GM06990 (cell line): ENCODE measurements at regions not wholly inside any gene's neighbourhood (a gene's known extent, or its start where the extent isn't known, plus 50 kb on each side); places are given as distances from the start of the nearest gene placed in this dataset.
"Not testable (repeated sequence)": the region's sequence is repeated elsewhere in the genome, so short reads cannot be mapped to it uniquely, and the experiment has no call there.

ENCODE experiments used
- DNase-seq: peaks from one replicate; pipeline ENCODE4 v3.0.0-alpha.2; 2011; ENCODE audit not compliant: insufficient read length; ENCODE audit errors: extremely low read depth
- H3K27me3 ChIP-seq: replicated peaks from 2 replicates; pipeline ENCODE4 v1.6.0; 2011; ENCODE audit warnings: low read length; ENCODE audit not compliant: control insufficient read depth, insufficient read depth
- H3K36me3 ChIP-seq: 2 replicates; pipeline ENCODE4 v1.5.1; 2011; ENCODE audit warnings: low read length; ENCODE audit not compliant: control insufficient read depth, insufficient read depth
- H3K4me3 ChIP-seq: replicated peaks from 2 replicates; pipeline ENCODE4 v1.5.1; 2011; ENCODE audit warnings: low read depth, mild to moderate bottlenecking, control low read depth, low read length
- TF ChIP-seq, protein P1 (sequence below): IDR thresholded peaks from 2 replicates; pipeline ENCODE4 v1.5.1; 2011; ENCODE audit warnings: low read length, control low read depth, mild to moderate bottlenecking, inconsistent platforms; ENCODE audit not compliant: insufficient read depth, poor library complexity, severe bottlenecking

DNA sequence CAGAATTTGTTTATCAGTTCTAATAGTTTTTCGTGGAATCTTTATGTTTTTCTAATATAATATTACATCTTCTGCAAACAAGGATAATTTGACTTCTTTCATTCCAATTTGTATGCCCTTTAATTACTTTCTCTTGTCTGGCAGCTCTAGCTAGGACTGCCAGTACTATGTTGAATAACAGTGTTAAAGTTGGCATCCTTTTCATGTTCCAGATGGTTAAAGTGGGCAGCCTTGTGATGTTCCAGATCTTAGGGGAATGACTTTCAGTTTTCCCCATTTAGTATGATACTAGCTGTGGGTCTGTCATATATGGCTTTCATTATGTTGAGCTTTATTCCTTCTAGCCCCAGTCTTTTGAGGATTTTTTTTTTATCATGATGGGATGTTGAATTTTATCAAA lies 220.6 kb upstream of the WDFY3 start:
- no peaks in the 10 kb centered on the region for H3K27me3 ChIP-seq
- TF ChIP-seq, protein P1, sequence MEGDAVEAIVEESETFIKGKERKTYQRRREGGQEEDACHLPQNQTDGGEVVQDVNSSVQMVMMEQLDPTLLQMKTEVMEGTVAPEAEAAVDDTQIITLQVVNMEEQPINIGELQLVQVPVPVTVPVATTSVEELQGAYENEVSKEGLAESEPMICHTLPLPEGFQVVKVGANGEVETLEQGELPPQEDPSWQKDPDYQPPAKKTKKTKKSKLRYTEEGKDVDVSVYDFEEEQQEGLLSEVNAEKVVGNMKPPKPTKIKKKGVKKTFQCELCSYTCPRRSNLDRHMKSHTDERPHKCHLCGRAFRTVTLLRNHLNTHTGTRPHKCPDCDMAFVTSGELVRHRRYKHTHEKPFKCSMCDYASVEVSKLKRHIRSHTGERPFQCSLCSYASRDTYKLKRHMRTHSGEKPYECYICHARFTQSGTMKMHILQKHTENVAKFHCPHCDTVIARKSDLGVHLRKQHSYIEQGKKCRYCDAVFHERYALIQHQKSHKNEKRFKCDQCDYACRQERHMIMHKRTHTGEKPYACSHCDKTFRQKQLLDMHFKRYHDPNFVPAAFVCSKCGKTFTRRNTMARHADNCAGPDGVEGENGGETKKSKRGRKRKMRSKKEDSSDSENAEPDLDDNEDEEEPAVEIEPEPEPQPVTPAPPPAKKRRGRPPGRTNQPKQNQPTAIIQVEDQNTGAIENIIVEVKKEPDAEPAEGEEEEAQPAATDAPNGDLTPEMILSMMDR = no peak
- no peaks in the 10 kb centered on the region for H3K36me3 ChIP-seq
- H3K4me3 ChIP-seq = no peak overlapping the region
- DNase-seq = no peak

DNA sequence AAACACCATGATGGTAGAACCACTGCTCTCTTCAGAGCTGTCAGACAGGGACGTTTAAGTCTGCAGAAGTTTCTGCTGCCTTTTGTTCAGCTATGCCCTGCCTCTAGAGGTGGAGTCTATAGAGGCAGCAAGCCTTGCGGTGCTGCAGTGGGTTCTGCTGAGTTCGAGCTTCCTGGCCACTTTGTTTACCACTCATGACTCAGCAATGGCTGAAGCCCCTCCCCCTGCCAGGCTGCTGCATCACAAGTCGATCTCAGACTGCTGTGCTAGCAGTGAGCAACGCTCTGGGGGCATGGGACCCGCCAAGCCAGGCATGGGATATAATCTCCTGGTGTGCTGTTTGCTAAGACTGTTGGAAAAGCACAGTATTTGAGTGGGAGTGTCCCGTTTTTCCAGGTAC lies 229.5 kb upstream of the WDFY3 start:
- not testable (repeated sequence) for H3K36me3 ChIP-seq, DNase-seq, H3K4me3 ChIP-seq, H3K27me3 ChIP-seq

DNA sequence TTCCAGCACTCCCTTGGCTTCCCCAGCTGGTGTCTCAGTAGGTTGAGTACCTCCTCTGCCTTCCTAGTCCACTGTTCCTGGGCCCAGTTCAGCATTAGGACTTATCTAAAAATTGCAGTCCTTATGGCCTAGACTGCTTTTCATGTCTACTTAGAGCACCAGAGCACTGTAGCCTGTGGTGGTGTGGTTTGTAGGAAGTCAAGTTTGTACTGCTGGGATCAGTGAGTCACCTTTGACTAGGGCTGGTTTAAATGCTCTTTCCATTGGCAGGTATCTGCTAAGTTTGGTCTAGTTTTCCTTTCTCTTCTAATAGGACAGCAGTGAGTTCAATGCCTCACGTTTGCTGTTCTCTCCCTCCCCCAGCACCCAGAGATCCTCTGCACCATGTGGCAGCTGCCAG lies 233.6 kb upstream of the WDFY3 start:
- Histone ChIP-seq H3K27me3 (no peaks in the 10 kb centered on the region), H3K36me3 (no peaks in the 10 kb centered on the region), H3K4me3 (no peak overlapping the region)
- DNase-seq = no peak
- TF ChIP-seq, protein P1 = no peak

DNA sequence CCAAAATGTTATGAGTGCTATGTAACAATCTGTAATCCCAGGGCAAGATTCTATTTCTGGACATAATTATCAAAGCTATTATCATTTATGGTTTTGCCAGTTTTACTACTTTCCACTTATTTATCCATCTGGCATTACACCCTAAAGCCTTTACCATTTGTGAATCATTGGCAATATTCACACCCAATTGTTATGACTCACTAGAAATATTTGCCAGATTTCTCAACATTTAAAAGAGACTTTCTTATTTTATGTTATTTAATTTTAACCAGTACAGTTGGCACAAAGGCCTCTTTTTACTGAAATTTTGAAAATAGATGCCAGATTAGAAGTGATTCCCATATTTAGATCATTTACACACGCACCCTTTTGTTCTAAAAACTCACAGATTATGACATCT lies 242.7 kb upstream of the WDFY3 start:
- no peaks in the 10 kb centered on the region for H3K27me3 ChIP-seq
- H3K36me3 ChIP-seq = no peaks in the 10 kb centered on the region
- no peak overlapping the region for H3K4me3 ChIP-seq
- TF ChIP-seq, protein P1 = no peak
- DNase-seq = no peak

DNA sequence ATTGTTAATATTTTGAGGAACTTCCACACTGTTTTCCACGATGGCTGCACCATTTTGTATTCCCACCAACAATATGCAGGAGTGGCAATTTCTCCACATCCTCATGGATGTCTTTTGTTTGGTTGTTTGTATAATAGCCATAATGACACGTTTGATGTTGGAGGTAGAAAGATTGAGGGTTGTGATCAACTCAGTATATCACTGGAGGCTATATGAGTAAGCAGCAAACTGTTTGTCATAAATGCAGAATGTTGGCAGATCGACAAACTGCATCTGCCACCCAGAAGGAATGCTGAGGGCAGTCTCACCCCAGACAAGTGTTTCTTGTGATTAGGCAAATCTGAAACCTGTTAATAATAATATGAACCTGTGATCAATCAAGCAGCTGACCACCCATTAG lies 243.9 kb upstream of the WDFY3 start:
- Histone ChIP-seq H3K36me3 (no peaks in the 10 kb centered on the region), H3K27me3 (no peaks in the 10 kb centered on the region), H3K4me3 (no peak overlapping the region)
- no peak for DNase-seq
- TF ChIP-seq, protein P1 = no peak

DNA sequence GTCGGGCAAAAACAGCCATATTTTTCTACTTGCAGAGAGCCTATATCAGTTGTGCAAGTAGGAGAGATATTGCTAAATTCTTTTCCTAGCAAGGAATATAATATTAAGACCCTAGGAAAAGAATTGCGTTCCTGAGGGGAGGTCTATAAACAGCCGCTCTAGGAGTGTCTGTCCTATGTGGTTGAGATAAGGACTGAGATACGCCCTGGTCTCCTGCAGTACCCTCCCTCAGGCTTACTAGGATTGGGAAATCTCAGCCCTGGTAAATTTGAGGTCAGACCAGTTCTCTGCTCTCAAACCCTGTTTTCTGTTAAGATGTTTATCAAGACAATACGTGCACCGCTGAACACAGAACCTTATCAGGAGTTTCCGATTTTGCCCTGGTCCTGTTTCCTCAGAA lies 250.1 kb upstream of the WDFY3 start:
- DNase-seq, H3K36me3 ChIP-seq, H3K4me3 ChIP-seq, H3K27me3 ChIP-seq: not testable (repeated sequence)

DNA sequence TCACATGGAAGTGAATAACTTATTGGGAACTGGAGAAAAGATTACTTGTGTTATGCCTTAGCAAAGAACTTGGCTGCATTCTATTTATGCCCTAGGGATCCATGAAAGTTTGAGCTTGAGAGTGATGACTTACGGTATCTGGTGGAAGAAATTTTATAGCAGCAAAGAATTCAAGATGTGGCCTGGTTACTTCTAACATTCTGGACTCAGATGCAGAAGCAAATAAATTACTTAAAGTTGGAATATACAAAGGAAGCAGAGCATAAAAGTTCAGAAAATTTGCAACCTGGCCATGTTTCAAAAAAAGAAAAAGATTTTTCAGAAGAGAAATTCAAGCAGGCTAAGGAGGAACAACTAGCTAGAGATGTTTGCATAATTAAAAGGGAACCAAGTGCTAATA lies 252.3 kb upstream of the WDFY3 start:
- Histone ChIP-seq H3K27me3 (no peaks in the 10 kb centered on the region), H3K36me3 (no peaks in the 10 kb centered on the region), H3K4me3 (no peak overlapping the region)
- TF ChIP-seq, protein P1 = no peak
- no peak for DNase-seq
